ENCODE measurements at regions not wholly inside any gene's neighbourhood (a gene's known extent, or its start where the extent isn't known, plus 50 kb on each side); places are given as distances from the start of the nearest gene placed in this dataset.

DNA sequence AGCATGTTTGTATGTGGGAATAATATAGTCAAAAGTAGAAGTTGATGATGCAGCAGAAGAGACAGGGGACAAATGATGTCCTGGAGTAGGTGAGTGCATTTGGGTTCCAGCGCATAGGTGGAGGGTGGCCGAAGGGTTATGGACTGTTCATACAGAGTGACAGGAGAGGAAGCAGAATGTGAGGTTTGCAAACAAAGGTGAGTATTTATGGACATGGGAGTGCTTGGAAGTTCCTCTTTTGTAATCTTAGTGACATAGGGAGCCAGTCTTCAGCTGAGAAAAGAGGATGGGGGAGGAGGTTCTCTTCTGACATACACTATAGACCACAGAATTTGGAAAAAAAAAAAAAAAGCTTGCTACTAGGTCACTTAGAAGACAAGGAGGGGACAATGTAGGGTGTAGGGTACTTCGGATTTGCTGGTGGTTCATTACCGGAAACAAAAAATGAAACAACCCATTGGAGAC is 331.6 kb downstream of the DLEU7 start:
- TF ChIP-seq, protein P1, sequence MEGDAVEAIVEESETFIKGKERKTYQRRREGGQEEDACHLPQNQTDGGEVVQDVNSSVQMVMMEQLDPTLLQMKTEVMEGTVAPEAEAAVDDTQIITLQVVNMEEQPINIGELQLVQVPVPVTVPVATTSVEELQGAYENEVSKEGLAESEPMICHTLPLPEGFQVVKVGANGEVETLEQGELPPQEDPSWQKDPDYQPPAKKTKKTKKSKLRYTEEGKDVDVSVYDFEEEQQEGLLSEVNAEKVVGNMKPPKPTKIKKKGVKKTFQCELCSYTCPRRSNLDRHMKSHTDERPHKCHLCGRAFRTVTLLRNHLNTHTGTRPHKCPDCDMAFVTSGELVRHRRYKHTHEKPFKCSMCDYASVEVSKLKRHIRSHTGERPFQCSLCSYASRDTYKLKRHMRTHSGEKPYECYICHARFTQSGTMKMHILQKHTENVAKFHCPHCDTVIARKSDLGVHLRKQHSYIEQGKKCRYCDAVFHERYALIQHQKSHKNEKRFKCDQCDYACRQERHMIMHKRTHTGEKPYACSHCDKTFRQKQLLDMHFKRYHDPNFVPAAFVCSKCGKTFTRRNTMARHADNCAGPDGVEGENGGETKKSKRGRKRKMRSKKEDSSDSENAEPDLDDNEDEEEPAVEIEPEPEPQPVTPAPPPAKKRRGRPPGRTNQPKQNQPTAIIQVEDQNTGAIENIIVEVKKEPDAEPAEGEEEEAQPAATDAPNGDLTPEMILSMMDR (IDR thresholded peaks at IDR 0.05; ENCODE audit: low read depth, low read length), result no peak
- no peak for DNase-seq
- Histone ChIP-seq H3K4me3 (ENCODE audit: low read depth, low read length) (no peak overlapping the region), H3K36me3 (no peaks in the 10 kb centered on the region), H3K9me3 (no peaks in the 10 kb centered on the region; the same call in 1 of the 2 replicates), H3K27me3 (no peaks in the 10 kb centered on the region), H3K4me1 (no peaks in the 10 kb centered on the region)

DNA sequence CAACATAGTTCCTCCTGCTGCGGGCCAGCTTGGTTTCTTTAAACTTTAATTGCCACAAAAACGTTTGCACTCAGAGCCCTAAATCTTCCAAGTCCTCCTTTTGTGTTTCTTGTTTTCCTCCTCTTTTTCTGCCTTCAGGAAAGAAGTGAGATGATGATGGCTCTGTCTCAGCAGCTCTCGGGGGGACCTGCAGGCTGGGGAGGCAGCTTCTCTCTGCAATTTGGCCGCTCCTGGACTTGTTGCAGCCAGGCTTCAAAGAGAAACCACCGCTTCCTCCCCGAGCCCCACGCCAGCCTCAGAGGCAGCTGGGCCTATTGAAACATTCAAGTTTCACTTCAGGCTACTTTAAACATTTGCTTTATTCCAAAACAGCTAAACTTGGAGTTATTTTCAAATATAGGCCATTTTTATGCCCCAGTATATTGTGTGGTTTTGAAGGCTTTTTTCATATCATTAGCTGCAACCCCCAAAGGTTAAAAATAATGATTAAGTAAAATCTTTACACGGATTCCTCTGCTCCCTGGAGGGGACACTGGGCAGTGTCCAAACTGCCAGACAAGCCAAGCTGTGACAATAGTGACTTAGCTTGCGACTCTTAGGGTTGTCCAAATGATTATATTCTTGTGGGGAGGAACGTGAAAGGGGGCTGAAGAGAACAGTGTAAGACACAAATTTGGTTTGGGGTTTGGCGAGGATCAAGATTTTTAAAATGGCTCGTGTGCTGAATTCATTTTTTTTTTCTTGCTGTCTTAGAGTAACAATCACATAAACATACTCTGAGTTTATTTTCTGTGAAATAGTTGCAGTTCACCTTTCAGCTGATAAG is 330.8 kb downstream of the DLEU7 start:
- Histone ChIP-seq H3K4me3 (ENCODE audit: low read depth, low read length) (no peak overlapping the region), H3K9me3 (no peaks in the 10 kb centered on the region; the same call in 1 of the 2 replicates), H3K27me3 (no peaks in the 10 kb centered on the region), H3K36me3 (no peaks in the 10 kb centered on the region), H3K4me1 (no peaks in the 10 kb centered on the region)
- TF ChIP-seq, protein P1 (IDR thresholded peaks at IDR 0.05; ENCODE audit: low read depth, low read length), result no peak
- DNase-seq, result no peak

DNA sequence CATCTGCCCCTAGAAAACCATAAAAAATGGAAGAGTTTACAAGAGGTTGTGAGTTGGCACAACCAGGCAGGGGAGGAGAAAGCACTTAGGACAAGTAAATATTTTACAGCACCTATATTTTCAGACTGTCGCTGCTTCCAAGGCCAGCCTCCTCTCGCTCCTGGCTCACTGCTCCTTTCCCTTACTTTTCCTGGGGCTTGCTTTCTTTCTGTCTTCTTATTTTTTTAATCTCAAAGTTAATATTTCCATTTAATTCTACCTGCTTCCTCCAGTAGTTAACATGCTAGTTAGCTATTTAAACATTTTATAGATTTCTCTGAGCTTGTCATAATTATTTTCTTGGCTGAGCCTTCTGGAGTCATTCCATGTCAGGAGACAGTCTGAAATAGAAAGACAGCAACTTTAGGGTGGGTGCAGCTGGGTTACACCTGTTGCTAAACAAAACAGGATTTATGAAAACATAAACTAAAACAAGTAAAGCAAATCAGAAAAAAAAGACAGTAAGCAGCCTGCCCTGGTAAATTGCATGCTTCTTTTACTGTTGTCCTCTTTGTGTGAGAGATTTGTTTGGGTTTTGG is 330.1 kb downstream of the DLEU7 start:
- Histone ChIP-seq H3K4me1 (no peaks in the 10 kb centered on the region), H3K27me3 (no peaks in the 10 kb centered on the region), H3K36me3 (no peaks in the 10 kb centered on the region), H3K9me3 (no peaks in the 10 kb centered on the region; the same call in 1 of the 2 replicates), H3K4me3 (ENCODE audit: low read depth, low read length) (no peak overlapping the region)
- no peak for DNase-seq
- TF ChIP-seq, protein P1 (IDR thresholded peaks at IDR 0.05; ENCODE audit: low read depth, low read length), result no peak

DNA sequence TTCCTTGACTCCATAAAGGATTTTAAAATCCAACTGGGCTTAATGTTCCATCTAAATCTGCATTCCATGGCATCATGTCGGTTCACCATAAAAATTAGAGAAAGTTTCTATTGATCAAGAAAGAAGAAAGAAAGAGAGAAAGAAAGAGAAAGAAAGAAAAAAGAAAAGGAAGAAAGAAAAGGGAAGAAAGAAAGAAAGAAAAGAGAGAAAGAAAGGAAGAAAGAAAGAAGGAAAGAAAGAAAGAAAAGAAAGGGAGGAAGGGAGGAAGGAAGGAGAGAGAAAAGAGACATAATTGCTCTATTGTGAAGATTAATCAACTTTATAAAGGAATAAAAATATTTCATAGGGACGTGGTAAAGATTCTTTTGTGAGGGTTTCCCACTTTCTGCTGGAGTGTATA is 329.2 kb downstream of the DLEU7 start:
- Histone ChIP-seq H3K4me1 (no peaks in the 10 kb centered on the region), H3K27me3 (no peaks in the 10 kb centered on the region), H3K4me3 (ENCODE audit: low read depth, low read length) (no peak overlapping the region), H3K9me3 (no peaks in the 10 kb centered on the region; the same call in 1 of the 2 replicates), H3K36me3 (no peaks in the 10 kb centered on the region)
- TF ChIP-seq, protein P1 (IDR thresholded peaks at IDR 0.05; ENCODE audit: low read depth, low read length), result no peak
- no peak for DNase-seq

DNA sequence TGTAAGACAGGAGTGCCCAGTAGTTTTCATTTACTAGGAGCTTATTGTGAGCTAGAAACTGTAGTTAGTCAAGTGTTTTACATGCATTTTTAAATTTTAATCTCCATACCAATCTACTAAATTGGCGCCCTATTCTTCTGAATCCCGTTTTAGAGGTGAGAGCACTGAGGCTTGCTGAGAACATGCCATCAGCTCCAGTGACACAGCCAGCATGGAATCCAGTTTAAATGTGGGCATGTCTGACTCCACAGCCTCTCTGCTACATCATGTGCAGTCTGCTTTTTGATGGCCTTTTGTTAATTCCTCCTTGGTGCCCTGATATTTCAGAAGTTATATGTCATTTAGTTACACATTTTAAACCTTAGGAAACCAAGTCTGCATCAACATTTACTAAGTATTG is 325.4 kb downstream of the DLEU7 start:
- TF ChIP-seq, protein P1 (IDR thresholded peaks at IDR 0.05; ENCODE audit: low read depth, low read length), result no peak
- Histone ChIP-seq H3K9me3 (no peaks in the 10 kb centered on the region), H3K4me3 (ENCODE audit: low read depth, low read length) (no peak overlapping the region), H3K4me1 (peaks cover 9% of the 10 kb centered on the region; the same call in 1 of the 2 replicates), H3K36me3 (no peaks in the 10 kb centered on the region), H3K27me3 (no peaks in the 10 kb centered on the region)
- DNase-seq, result no peak

DNA sequence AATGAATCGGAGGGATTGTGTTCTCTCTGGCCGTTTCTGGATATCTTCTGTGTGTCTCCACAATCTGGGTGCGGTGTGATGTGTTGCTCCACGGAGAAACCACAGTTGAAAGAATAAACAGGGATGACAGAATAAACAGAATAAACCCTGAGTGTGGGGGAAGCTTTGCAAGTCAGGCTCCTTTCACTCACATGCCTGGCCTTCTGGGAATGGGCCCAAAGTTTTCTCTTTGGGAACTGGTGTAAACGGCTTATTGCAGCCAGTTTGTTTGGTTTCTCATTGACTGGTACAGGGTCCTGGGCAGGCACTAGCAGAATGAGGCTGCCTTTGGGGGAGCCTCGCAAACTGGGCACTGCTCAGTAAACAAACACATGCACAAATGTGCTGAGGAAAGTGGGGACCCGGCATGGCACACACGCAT is 324.7 kb downstream of the DLEU7 start:
- no peaks in the 10 kb centered on the region for H3K36me3 ChIP-seq
- H3K27me3 ChIP-seq, result no peaks in the 10 kb centered on the region
- no peak for DNase-seq
- H3K4me1 ChIP-seq, result peaks cover 15% of the 10 kb centered on the region; the same call in 1 of the 2 replicates
- TF ChIP-seq, protein P1 (IDR thresholded peaks at IDR 0.05; ENCODE audit: low read depth, low read length), result no peak
- no peak overlapping the region for H3K4me3 ChIP-seq (ENCODE audit: low read depth, low read length)
- no peaks in the 10 kb centered on the region for H3K9me3 ChIP-seq
